Adipocyte (in vitro differentiated cells): ENCODE measurements at regions not wholly inside any gene's neighbourhood (a gene's known extent, or its start where the extent isn't known, plus 50 kb on each side); places are given as distances from the start of the nearest gene placed in this dataset.

Source experiments
- DNase-seq: peaks from one replicate; pipeline ENCODE4 v3.0.0-alpha.2; 2015; ENCODE audit warnings: low read depth
- H3K27me3 ChIP-seq: replicated peaks from 2 replicates; pipeline ENCODE4 v1.7.0; 2013; ENCODE audit warnings: mild to moderate bottlenecking, low read length, moderate library complexity; ENCODE audit not compliant: control insufficient read depth, insufficient read depth
- H3K36me3 ChIP-seq: 2 replicates; pipeline ENCODE4 v1.7.0; 2013; ENCODE audit warnings: low read length, mild to moderate bottlenecking, moderate library complexity; ENCODE audit not compliant: control insufficient read depth, insufficient read depth, severe bottlenecking
- H3K4me1 ChIP-seq: 2 replicates; pipeline ENCODE4 v1.7.0; 2013; ENCODE audit warnings: mild to moderate bottlenecking, low read length, moderate library complexity; ENCODE audit not compliant: control insufficient read depth, insufficient read depth
- H3K4me3 ChIP-seq: 2 replicates; pipeline ENCODE4 v1.7.0; 2013; ENCODE audit warnings: mild to moderate bottlenecking, low read length, moderate library complexity
- H3K9ac ChIP-seq: 2 replicates; pipeline ENCODE4 v1.7.0; 2013; ENCODE audit warnings: mild to moderate bottlenecking, low read length, moderate library complexity
- H3K9me3 ChIP-seq: 2 replicates; pipeline ENCODE4 v1.7.0; 2013; ENCODE audit warnings: mild to moderate bottlenecking, low read length, moderate library complexity; ENCODE audit not compliant: control insufficient read depth

DNA sequence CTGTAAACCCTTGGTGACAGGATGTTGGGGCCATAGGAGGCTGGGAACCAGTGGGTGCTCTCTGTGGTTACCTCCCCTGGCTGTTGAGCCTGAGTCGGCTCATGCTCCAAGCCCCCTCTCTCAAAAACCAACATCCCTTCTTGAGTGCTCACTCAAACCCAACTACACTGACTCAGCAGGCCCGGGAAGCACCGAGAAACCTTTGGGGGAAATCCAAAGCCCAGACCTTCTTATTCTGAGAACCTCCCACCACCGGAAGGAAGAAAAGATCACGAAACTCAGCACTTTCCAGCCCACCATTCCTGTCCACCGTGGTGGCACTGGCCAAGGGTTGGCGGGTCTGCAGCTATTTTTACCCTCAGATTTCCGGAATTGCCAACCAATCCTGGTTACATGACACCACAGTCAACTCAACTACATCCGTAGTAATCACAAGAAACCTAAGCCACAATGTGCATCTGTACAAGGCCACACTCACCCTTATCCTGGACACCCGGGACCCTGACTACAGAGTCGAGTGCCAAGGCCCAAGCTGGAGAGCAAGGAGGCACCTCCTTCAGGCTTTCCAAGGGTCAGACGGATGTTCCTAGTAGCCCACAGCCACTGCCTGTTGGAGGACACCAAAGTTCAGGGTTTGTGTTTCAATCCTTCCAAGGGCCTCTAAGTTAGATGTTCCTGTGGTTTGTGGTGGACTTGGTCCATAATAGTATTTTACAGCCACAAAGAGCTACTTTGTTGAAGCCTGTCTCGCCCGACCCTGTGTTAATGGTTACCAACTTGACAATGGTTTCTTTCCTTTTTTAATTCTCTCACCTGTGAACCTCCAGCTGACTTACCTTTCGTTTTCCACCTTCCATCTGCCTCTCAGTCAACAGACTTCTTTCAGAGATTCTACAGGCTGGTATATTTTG is 317.0 kb downstream of the CDC5L start:
- no peak for DNase-seq
- no peaks in the 10 kb centered on the region for H3K27me3 ChIP-seq
- H3K4me1 ChIP-seq, result peaks cover 9% of the 10 kb centered on the region
- H3K4me3 ChIP-seq, result no peak overlapping the region
- H3K36me3 ChIP-seq, result no peaks in the 10 kb centered on the region
- H3K9me3 ChIP-seq, result no peaks in the 10 kb centered on the region
- no peak overlapping the region for H3K9ac ChIP-seq

DNA sequence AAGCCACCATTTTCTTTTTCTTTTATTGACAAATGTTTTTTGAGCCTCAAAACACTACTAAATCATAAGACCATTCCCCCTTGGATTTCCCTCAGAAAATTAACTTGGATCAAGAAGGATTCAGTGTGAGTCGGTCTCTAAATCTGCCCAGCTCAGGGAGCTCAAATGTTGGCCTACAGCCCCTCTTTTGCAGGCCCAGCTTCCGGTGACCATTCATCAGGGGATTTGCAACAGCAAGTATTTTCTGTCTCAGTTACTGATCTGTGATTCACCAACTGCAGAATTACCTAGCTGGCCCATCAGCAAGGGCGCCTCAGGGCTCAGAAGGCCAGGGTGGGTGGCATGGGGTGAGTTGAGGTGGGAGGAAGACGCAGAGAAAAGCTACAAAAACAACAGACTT is 318.1 kb downstream of the CDC5L start:
- Histone ChIP-seq H3K36me3 (no peaks in the 10 kb centered on the region), H3K9ac (no peak overlapping the region), H3K4me3 (no peak overlapping the region), H3K4me1 (peaks cover 9% of the 10 kb centered on the region), H3K27me3 (no peaks in the 10 kb centered on the region), H3K9me3 (no peaks in the 10 kb centered on the region)
- DNase-seq, result no peak

DNA sequence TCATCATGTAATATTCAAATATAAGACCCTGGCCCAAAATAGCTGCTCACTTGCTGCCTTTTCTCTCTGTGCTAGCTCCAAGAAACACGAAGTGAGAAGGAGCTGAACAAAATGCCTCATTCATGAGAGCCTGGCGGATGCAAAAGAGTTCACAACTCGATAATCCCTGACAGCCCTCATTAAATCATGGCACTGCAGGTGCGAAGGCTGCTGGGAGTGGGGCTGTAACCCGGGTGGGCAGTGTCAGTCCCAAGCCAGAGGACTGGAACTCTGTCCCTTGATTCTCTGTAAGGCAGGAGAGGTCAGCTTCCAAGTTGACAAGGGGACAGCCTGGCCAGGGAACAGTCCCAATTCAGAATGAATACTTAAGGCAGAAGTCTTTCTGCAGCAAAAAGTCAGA is 318.5 kb downstream of the CDC5L start:
- no peaks in the 10 kb centered on the region for H3K36me3 ChIP-seq
- no peak overlapping the region for H3K9ac ChIP-seq
- H3K4me3 ChIP-seq, result no peak overlapping the region
- peaks cover 9% of the 10 kb centered on the region for H3K4me1 ChIP-seq
- no peaks in the 10 kb centered on the region for H3K27me3 ChIP-seq
- H3K9me3 ChIP-seq, result no peaks in the 10 kb centered on the region
- no peak for DNase-seq

DNA sequence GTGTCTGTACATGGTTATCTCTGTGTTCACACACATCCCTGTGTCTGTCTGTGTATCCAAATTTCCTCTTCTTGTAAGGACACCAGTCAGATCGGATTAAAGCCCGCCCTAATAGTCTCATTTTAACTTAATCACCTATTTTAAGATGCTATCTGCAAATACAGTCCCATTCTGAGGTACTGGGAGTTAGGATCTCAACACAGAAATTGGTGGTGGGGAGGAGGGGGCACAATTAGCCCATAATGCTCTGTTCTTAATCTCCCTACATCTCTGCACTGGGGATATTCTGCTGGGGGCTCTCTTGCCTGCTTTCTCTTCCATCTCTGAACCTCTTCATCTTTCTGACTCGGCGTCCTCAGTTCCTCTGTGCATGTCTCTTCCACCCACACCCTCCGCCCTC is 320.7 kb downstream of the CDC5L start:
- Histone ChIP-seq H3K4me1 (no peaks in the 10 kb centered on the region), H3K9ac (no peak overlapping the region), H3K36me3 (no peaks in the 10 kb centered on the region), H3K9me3 (no peaks in the 10 kb centered on the region), H3K27me3 (no peaks in the 10 kb centered on the region), H3K4me3 (no peak overlapping the region)
- no peak for DNase-seq

DNA sequence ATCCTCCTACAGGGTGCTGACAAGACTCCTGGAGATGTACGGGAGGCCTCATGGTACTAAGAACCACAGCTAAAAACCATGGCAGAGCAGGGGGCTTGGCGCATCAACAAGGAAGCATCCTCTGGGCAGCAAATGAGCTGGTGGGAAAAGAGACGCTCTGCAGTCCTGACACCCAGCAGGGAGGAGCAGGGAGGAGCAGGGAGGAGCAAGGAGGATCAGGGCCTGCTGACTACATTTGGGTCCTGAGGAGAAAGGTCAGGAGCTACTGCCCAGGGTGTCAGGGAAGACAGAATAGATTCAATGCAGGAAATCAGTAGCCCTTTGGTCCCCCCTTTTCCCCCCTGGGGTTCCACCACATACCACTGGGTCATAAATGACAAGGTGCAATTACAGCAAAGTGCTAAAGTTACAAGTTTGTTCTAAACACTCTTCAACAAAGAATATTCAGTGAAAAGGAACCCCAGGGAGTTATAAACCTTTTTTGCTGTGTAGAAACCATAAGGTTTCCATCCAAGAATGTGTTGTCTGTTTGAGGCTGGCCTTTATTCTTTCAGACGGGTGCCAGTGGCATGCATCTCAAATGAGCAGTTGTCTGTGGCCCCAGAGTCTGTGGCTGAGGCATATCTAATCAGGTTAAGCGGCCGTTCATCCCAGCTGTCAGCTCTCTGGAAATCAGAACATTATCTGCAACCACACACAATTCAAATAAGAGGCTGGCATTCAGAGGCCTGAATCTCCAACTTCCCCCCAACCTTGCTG is 325.0 kb downstream of the CDC5L start:
- DNase-seq, result no peak
- no peaks in the 10 kb centered on the region for H3K4me1 ChIP-seq
- H3K9me3 ChIP-seq, result no peaks in the 10 kb centered on the region
- H3K9ac ChIP-seq, result no peak overlapping the region
- H3K4me3 ChIP-seq, result no peak overlapping the region
- no peaks in the 10 kb centered on the region for H3K27me3 ChIP-seq
- no peaks in the 10 kb centered on the region for H3K36me3 ChIP-seq

DNA sequence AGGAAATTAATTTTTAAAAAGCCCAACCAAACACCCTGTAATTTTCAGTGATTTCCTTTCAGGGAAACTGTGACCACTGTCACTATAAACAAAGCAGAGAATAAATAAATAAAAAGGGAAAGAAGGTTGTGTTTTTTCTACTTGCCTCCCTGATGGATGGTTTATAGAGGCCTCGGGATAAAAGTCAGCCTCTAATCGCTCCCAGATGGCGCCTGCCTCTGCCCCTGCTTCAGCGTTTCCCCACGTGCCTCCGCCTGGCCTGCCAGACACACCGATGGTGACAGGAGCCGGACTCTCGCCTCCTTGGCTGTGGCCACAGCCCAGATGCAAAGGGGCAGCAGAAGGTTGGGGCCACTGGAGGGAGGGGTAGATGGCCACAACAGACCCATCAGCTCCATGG is 327.7 kb downstream of the CDC5L start:
- H3K9me3 ChIP-seq, result no peaks in the 10 kb centered on the region
- H3K9ac ChIP-seq, result no peak overlapping the region
- no peaks in the 10 kb centered on the region for H3K27me3 ChIP-seq
- DNase-seq, result no peak
- no peaks in the 10 kb centered on the region for H3K4me1 ChIP-seq
- no peaks in the 10 kb centered on the region for H3K36me3 ChIP-seq
- no peak overlapping the region for H3K4me3 ChIP-seq

DNA sequence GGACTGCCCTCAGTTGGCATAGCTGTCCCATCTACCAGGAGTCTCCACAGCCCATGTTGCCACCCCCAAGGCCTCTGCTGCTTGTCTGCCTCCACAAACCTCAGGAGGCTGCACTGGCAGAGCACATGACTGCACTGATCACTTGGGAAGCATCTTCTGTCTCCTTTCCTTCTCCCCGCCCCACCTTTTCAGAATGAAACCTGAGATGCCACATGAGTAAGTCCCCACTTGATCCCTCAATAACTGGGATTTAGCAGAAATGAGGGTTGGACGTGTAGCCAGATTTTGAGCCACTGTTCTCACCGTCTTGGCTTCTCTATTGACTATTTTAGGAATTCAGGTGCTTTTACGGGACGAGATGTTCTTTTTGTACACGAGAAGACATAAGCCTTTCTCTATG is 328.4 kb downstream of the CDC5L start:
- Histone ChIP-seq H3K4me1 (no peaks in the 10 kb centered on the region), H3K9me3 (no peaks in the 10 kb centered on the region), H3K36me3 (no peaks in the 10 kb centered on the region), H3K27me3 (no peaks in the 10 kb centered on the region), H3K9ac (no peak overlapping the region), H3K4me3 (no peak overlapping the region)
- no peak for DNase-seq

DNA sequence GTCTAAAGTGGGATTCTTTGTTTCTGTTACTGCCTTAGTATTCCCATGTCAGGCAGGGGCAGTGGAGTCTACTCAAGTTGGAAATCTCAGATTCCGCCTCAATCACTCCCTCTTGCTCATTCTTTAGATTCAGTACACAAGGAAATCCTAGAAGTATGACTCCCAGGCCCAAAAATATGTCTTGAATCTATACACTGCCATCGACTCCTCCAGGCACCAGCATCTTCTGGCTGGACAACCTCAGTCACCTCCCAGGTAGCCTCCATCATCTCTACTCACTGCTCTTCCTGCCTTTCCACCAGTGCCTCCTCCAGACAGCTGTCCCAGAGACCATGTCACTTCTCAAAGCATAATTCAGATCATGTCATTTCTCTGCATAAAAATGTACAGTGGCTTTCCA is 329.9 kb downstream of the CDC5L start:
- DNase-seq, result no peak
- H3K9me3 ChIP-seq, result no peaks in the 10 kb centered on the region
- H3K4me1 ChIP-seq, result peaks cover 11% of the 10 kb centered on the region
- no peaks in the 10 kb centered on the region for H3K27me3 ChIP-seq
- no peak overlapping the region for H3K4me3 ChIP-seq
- no peaks in the 10 kb centered on the region for H3K36me3 ChIP-seq
- H3K9ac ChIP-seq, result no peak overlapping the region

DNA sequence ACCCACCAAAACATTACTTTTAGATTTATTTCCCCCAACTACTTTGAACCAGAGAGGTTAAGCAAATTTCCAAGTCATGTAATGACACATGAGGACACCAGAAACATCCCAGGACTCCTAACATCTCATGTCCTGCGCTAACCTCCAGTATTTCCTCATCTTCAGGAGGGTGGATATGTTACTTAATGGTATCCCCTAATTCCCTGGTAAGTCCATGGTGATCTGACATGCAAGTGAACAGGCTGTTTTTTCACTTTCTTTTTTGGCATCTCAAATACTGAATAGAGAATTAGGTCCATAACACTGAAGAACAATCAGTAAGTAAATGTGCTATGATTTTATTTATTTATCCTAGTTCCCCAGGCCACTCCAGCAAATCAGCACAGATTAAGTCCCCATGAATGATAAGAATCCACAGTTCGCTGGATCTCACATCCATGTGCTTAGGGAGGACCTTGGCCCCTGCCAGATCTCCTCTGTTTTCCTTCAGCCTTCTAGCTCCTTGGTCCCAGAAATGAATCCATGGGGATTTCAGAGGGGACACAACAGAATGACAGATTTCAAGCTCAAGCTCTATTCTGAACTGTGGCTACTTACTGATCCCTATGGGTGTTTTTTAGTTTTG is 334.6 kb downstream of the CDC5L start:
- peaks cover 39% of the 10 kb centered on the region for H3K4me1 ChIP-seq
- no peaks in the 10 kb centered on the region for H3K27me3 ChIP-seq
- H3K4me3 ChIP-seq, result no peak overlapping the region
- H3K9ac ChIP-seq, result no peak overlapping the region
- H3K9me3 ChIP-seq, result no peaks in the 10 kb centered on the region
- no peak for DNase-seq
- H3K36me3 ChIP-seq, result no peaks in the 10 kb centered on the region

DNA sequence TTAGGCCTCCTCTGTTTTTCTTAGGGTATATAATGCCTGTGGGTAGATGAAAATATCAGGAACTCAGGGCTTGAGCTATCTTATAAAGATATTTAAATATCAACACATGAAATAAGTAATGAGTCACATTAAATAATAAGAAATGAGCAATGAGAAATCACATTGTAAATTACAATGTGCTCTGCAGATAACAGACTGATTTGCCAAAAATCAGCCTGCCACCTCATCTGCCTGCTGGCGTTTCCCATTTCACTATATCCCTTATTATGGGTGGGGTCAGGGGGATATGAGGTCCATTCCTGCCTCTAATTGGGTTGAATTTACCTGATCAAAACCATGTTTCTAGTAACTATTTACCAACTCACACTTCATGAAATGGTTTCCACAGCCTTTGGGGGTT is 335.2 kb downstream of the CDC5L start:
- Histone ChIP-seq H3K36me3 (no peaks in the 10 kb centered on the region), H3K9ac (no peak overlapping the region)

DNA sequence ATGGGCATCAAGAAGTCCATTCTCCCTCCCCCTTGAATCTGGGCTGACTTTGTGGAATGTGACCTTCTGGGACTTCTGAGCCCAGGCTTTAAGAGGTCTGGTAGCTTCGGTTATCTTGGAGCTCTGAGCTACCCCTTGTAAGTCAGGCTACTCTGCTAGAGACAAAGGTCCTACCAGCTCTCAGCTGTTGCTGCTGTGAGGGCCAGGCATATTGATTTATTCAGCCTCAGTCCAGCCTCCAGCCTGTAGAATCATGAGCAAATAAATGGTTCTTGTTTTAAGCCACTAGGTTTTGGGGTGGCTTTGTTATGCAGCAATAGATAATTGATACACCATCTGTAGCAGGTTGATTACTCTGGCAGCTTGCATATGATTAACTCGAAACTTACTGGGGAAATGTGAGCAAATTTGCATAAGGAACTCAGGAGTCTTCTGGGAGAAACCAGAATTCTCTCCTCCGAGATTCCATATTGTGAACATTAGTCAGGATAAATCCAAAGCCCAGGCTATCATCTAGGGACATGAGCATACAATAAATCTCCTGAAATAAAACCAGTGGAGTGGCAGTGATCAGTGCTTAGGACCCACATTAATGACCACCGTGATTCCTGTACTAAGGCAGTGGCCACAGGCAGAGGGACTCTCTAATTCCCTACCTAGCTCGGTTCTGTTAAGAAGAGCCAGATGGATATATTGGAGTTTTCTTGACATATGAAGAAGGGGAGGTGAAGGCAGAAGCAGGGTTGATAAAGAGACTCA is 336.1 kb downstream of the CDC5L start:
- no peak for DNase-seq
- no peaks in the 10 kb centered on the region for H3K36me3 ChIP-seq

More for the DNA sequence above, 335.2 kb downstream of the CDC5L start:
- H3K4me1 ChIP-seq, result peaks cover 39% of the 10 kb centered on the region
- H3K4me3 ChIP-seq, result no peak overlapping the region
- H3K27me3 ChIP-seq, result no peaks in the 10 kb centered on the region
- H3K9me3 ChIP-seq, result no peaks in the 10 kb centered on the region
- no peak for DNase-seq

More for the DNA sequence above, 336.1 kb downstream of the CDC5L start:
- Histone ChIP-seq H3K27me3 (no peaks in the 10 kb centered on the region), H3K9ac (no peak overlapping the region), H3K4me1 (peaks cover 39% of the 10 kb centered on the region), H3K4me3 (no peak overlapping the region), H3K9me3 (no peaks in the 10 kb centered on the region)
